Neural progenitor cell (in vitro differentiated cells): ENCODE measurements at regions not wholly inside any gene's neighbourhood (a gene's known extent, or its start where the extent isn't known, plus 50 kb on each side); places are given as distances from the start of the nearest gene placed in this dataset.

Source experiments
- EZH2phosphoT487 ChIP-seq: fragments of 200-600 bp; sonication (generic); IDR thresholded peaks from 2 replicates; pipeline ENCODE4 v1.6.1; 2017; ENCODE audit warnings: antibody characterized with exemption
- TF ChIP-seq, protein P1 (sequence below): fragments of 200-600 bp; sonication (generic); IDR thresholded peaks from 2 replicates; pipeline ENCODE4 v1.5.1; 2017; ENCODE audit warnings: antibody characterized with exemption, mild to moderate bottlenecking

DNA sequence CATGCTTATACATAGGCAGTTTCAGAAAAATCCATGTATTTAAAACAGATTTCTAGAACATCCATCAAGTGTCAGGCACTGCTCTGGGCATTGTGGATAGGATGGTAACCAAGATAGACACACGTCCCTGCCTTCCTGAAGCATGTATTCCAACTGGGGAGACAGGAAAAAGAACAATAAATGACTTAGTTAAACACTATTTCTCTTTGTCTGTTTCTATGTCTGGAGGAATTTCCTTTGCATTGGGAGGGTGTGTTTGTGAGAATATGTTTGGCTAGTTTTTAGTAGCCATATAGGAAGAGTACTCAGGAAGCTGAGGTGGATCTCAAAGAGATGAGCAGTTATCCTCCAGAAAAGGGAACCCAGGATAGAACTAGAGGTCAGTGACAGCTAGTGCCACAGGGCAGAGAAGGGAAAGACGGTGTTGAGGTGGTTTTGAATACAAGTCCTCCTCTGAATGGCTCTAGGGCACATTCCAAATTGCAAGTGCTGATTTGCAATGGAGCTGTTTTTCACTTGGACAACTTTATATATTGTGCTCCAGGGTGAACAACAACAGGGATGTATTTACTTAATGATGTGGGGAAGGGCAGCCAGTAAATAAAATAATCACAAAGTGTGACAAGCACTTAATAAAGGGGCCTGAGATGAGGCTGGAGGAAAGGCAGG, 144.7 kb upstream of the SHB start:
- TF ChIP-seq EZH2phosphoT487 = no peak
- TF ChIP-seq, protein P1, sequence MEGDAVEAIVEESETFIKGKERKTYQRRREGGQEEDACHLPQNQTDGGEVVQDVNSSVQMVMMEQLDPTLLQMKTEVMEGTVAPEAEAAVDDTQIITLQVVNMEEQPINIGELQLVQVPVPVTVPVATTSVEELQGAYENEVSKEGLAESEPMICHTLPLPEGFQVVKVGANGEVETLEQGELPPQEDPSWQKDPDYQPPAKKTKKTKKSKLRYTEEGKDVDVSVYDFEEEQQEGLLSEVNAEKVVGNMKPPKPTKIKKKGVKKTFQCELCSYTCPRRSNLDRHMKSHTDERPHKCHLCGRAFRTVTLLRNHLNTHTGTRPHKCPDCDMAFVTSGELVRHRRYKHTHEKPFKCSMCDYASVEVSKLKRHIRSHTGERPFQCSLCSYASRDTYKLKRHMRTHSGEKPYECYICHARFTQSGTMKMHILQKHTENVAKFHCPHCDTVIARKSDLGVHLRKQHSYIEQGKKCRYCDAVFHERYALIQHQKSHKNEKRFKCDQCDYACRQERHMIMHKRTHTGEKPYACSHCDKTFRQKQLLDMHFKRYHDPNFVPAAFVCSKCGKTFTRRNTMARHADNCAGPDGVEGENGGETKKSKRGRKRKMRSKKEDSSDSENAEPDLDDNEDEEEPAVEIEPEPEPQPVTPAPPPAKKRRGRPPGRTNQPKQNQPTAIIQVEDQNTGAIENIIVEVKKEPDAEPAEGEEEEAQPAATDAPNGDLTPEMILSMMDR = no peak
